Activated T-cell treated with anti-CD3 and anti-CD28 coated beads, Interleukin-2, amount 50 U/mL, for 48 hours (primary cell): ENCODE measurements at regions not wholly inside any gene's neighbourhood (a gene's known extent, or its start where the extent isn't known, plus 50 kb on each side); places are given as distances from the start of the nearest gene placed in this dataset.

Source experiments
- DNase-seq, 2 experiments: peaks; one replicate each; pipeline ENCODE4 v3.0.0-alpha.2; 2020

- DNase-seq: no peak
Observed at GRCh38 chr14:62303437-62303836, 541.2 kb downstream of the SNAPC1 start.

- no peak for DNase-seq
Observed at GRCh38 chr14:62304257-62304656, 542.0 kb downstream of the SNAPC1 start.

- DNase-seq: no peak
Observed at GRCh38 chr14:62307844-62308243, 545.6 kb downstream of the SNAPC1 start.

GRCh38 chr14:62308316-62308715, 546.1 kb downstream of the SNAPC1 start:
- no peak for DNase-seq

GRCh38 chr14:62308891-62309290, 546.7 kb downstream of the SNAPC1 start:
- DNase-seq: no peak

GRCh38 chr14:62313212-62313611, 551.0 kb downstream of the SNAPC1 start:
- DNase-seq: no peak

- DNase-seq: no peak
Observed at GRCh38 chr14:62314221-62314620, 552.0 kb downstream of the SNAPC1 start.

GRCh38 chr14:62314871-62315270, 552.7 kb downstream of the SNAPC1 start:
- DNase-seq: no peak

GRCh38 chr14:62315631-62316030, 553.4 kb downstream of the SNAPC1 start:
- DNase-seq: no peak

- no peak for DNase-seq
Observed at GRCh38 chr14:62322216-62322615, 560.0 kb downstream of the SNAPC1 start.

GRCh38 chr14:62329427-62329826, 567.2 kb downstream of the SNAPC1 start:
- no peak for DNase-seq

GRCh38 chr14:62347562-62348011, 585.4 kb downstream of the SNAPC1 start:
- no peak for DNase-seq

GRCh38 chr14:62357362-62357761, 595.1 kb downstream of the SNAPC1 start:
- no peak for DNase-seq

- no peak for DNase-seq
Observed at GRCh38 chr14:62364161-62364560, 601.9 kb downstream of the SNAPC1 start.

- no peak for DNase-seq
Observed at GRCh38 chr14:62364800-62365280, 602.6 kb downstream of the SNAPC1 start.

- no peak for DNase-seq
Observed at GRCh38 chr14:62369919-62370560, 607.8 kb downstream of the SNAPC1 start.

- DNase-seq: no peak
Observed at GRCh38 chr14:62373944-62374343, 611.7 kb downstream of the SNAPC1 start.

GRCh38 chr14:62378057-62378456, 615.8 kb downstream of the SNAPC1 start:
- DNase-seq: no peak

- DNase-seq: no peak
Observed at GRCh38 chr14:62381311-62382070, 619.3 kb downstream of the SNAPC1 start.

- no peak for DNase-seq
Observed at GRCh38 chr14:62409169-62409568, 636.1 kb downstream of the KCNH5 start.

GRCh38 chr14:62409626-62410300, 635.5 kb downstream of the KCNH5 start:
- DNase-seq: no peak

GRCh38 chr14:62420847-62421246, 624.4 kb downstream of the KCNH5 start:
- no peak for DNase-seq

- no peak for DNase-seq
Observed at GRCh38 chr14:62428429-62429203, 616.6 kb downstream of the KCNH5 start.
